HCEC 1CT (cell line): ENCODE measurements at regions not wholly inside any gene's neighbourhood (a gene's known extent, or its start where the extent isn't known, plus 50 kb on each side); places are given as distances from the start of the nearest gene placed in this dataset.

Experiments
- DNase-seq: peaks from one replicate; pipeline ENCODE4 v3.0.0-alpha.2; 2017

DNA sequence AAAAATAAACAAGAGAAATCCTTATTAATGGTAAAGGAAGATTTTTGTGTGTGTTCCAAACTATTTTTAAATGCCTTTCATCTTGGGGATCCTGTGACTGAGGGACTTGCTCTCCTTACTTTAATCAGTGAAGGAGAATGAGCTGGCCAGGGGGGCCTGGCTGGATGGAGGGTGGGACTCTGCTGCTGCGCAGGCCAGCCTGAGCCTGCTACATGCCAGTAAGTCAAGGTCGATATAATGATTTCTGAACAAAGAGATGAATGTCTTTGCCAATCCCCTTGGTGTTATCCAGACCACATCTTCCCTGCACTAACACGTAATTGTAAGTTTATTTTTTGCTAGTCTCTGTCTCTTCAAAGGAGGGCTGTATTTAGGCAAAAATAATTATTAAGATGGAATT, 1679.2 kb upstream of the TENM3 start:
- no peak for DNase-seq

DNA sequence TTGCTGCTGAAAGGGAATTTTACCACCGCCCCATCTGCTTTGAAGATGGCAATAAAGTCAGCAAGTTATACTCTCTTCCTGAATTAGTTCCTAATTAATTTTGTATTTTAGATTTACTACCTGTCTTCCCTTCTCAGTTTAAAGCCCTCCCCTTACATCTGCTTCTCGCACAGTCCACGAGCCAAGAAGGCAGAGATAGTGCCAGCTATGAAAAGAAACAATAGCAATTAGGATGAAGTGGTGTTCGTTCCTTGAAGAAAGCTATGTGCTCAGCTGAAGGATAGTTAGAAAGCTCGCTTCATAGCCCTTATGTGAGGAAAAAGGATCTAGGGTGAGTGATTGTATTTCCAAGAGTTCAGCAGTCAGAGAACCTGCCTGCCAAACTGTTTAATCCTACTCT, 1678.8 kb upstream of the TENM3 start:
- no peak for DNase-seq

DNA sequence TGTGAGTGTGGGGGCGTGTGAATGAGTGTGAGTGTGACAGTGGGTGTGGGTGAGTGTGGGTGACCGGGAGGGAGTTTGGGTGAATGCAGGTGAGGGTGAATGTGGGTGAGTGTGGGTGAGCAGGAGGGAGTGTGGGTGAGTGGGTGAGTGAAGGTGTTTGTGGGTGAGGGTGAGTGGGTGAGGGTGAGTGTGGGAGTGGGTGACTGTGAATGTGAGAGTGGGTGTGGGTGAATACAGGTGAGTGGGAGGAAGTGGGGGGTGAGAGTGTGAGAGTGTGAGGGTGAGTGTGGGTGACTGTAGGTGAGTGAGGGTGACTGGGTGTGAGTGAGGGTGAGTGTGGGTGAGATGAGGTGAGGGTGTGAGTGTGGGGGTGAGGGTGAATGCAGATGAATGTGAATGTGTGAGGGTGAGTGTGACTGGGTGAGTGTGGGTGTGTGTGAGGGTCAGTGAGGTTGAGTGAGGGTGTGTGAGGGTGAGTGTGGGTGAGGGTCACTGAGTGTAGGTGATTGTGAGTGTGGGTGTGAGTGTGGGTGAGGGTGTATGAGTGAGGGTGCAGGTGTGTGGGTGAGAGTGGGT, 1677.3 kb upstream of the TENM3 start:
- DNase-seq = no peak

DNA sequence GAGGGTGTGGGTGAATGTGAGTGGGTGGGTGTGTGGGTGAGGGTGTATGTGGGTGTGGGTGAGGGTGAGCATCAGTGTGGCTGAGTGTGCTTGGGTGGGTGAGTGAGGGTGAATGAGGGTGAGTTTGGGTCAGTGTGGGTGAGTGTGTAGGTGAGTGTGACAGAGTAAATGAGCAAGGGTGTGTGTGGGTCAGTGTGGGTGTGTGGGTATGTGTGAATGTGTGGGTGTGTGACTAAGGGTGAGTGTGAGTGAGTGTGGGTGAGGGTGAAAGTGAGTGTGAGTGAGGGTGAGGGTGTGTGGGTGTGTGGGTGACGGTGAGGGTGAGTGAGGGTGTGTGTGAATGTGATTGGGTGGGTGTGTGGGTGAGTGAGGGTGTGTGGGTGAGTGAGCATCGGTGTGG, 1676.7 kb upstream of the TENM3 start:
- DNase-seq = no peak

DNA sequence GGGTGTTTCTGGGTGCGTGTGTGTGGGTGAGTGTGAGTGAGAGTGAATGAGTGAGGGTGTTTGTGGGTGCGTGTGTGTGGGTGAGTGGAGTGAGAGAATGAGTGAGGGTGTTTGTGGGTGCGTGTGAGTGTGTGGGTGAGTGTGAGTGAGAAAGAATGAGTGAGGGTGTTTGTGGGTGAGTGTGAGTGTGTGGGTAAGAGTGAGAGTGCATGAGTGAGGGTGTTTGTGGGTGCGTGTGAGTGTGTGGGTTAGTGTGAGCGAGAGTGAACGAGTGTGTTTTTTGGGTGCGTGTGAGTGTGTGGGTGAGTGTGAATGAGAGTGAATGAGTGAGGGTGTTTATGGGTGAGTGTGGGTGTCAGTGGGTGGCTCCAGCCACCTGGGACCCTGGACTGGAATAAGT, 1676.1 kb upstream of the TENM3 start:
- no peak for DNase-seq

DNA sequence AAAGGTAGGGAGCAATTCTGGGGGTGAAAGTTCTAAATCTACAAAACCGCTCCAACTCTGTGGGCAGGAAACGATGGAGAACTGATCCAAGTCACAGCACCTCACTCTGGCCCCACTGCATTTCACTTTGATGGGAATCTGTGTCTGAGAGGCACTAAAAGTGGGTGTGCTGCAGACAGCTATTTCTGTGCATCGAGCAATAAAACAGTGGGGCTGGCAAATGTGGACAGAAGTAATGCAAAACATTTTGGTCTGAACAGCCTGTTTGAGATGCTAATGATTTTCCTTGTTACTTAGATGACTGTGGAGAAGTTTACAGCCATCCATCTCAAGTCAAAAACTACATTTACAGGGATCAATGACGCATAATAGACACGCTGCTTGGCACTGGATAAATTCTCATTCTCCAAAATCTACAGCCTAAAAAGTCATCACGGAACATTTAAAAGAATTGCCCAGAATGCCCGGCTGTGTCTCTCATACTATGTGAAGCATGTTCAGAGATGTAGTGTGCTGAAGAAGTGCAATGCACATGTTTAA, 1671.6 kb upstream of the TENM3 start:
- no peak for DNase-seq

DNA sequence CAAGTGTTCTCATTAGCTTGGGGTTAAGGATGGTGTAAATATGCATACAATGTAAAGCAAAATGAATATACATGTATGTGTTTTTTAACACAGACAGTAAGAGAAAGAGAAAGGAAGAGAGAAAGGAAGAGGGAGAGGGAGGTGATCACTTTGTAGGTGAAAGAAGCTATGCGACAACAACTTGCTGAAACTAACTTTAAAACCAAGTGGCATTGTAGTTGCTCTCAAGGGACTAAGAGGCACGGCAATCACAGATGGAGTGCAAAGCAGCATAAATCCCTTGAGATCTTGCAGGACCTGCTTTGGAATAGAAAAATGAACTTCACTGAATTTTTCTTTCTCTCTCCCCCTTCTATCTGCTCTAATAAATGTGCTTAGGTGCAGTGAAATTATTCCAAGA, 1665.0 kb upstream of the TENM3 start:
- DNase-seq = no peak

DNA sequence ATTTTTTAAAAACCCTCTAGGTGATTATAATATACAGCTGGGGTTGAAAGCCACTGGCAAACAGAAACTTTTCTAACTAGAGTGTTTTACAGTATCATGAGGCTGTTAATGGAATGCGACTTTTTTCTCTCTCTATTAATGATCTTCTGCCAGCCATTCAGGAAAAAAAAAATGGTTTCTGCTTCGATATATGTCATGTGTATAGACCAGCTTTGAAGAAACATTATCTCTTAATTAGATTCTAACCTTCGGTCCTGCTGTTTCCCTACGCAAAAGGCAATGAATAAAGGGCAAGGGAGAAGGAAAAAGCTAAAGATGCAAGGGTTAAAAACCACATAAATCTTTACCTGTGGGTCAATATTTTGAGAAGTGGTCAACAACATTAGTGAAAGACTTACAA, 1662.1 kb upstream of the TENM3 start:
- DNase-seq = no peak

DNA sequence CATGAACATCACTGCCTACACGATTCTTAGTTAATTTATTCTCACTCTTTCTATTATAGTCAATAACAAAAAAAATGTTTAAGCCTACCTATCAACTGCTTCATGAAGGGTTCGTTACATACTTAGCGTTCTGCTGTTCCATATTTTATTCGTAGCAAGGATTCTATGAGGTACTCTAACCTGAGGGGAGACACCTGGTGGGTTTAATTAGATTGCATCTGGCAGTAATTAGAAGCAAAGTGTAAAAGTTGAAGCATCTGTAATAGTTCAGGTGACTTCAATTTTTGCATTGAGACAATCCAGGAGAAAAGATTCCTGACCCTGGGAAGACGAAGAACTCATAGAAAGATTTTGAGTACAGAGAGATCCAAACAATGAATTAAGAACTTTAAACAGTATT, 1655.8 kb upstream of the TENM3 start:
- DNase-seq = no peak

DNA sequence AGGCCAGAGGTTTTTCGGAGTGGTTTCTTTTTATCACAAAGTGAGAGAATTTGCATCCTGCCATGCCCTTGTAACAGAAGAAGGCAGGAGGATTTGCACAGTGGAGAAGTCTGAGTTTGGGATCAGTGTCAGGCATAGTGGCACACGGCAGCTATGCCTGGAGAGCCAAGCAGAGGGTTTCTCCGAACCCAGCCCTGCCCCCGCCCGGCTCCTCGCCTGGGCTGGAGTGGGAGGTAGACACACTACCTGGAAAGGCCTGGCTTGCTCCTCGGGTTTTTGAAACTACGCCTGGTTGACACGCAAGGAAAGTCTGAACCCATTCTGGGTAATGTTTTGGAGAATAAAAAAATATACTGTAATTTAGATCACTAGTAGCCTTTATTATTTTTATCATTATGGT, 1653.6 kb upstream of the TENM3 start:
- no peak for DNase-seq

DNA sequence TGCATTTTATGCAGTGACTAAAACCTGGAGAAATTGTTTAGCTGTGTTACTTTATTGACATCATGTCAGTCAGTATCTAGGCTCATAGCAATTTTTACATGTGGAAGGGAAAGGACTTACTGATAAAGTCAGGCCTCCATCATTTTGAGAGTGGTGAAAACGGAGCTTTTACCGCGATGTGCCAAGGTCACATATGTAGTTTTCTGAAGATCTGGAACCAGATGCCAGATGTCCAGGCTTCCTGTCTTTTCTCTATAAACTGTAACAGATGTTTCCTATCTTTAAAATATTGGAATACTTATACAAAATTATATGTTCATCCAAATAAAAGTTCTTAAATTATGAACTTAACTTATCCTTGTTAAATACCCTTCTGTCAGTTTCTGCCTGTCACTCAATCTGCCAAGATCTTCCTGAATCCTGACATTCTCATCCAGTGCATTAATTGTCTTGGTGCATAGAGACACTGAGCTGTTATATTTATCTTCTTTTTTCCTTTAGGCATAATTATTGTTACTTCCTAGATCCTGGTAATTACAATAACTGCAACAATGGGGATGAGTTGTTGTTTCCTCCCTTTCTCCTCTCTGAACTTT, 1646.2 kb upstream of the TENM3 start:
- DNase-seq = no peak

DNA sequence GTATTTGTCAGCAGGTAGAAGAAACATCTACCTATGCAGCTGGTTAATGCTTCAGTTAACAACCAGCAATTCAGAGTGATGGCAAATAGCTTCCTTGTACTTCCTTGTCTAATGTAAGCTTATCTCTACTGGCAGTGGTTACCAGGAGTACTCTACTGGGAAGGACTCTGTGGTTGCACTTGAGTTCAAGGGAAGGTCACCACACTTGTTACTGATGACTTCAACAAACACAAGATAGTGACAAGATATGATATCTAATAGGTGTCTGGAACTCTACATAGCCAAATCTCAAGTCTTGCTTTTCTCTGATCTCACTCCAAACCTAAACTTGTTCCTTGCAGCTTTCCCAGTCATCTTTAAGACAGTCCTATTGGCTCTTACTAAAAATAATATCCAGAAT, 1644.9 kb upstream of the TENM3 start:
- DNase-seq = no peak

DNA sequence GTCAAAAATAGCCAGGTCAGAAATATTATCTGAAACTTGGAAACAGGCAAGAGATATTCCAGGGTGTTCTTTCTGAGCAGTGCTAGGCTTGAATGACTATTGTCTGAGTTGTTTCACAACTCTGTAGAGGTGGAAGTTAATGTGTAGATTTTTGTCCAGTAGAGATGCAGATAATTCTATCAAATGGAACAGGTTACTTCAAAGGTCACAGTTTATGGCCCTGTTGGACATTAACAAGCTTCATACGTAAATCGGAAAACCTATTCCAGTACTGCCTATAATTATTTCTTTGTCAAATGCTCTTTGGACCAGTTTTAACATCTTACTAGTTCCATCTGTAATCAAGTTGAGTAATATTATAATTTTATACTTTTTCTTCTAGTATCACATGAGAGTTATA, 1639.4 kb upstream of the TENM3 start:
- DNase-seq = no peak

DNA sequence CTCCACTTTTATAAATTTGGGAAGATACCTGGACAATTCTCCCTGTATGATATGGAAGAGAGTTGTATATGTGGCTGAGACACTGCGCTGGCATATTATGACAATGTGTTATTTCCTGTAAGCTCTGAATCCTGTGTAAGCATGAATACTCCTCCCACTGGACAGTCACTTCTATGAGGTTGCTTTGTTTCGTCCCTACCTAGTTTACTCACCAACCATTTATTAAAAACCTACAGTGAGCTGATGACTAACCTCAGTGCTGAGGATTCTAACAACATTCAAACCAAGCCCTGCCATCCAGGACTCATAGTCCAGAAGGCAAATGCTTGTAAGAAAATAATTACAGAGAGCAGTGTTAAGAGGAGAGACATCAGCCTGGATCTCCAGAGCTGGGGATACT, 1632.9 kb upstream of the TENM3 start:
- no peak for DNase-seq

DNA sequence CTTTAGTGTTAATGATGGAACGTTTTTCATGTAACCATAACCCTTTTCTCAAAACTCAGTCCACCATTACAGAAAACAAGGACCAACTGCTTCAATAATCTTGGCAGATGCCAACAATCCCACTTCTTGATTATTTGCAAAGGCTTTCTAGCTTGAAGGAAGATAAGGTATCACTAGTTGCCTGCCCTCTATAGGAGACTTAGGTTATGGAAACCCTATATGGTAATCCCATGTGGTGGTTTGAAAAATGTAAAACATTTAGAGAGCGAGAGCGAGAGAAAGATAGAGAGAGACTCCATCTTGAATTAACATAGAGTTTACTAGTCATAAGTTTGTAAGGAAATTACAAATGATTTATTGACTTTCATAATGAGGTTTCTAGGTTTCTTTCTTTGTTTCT, 1627.5 kb upstream of the TENM3 start:
- no peak for DNase-seq

DNA sequence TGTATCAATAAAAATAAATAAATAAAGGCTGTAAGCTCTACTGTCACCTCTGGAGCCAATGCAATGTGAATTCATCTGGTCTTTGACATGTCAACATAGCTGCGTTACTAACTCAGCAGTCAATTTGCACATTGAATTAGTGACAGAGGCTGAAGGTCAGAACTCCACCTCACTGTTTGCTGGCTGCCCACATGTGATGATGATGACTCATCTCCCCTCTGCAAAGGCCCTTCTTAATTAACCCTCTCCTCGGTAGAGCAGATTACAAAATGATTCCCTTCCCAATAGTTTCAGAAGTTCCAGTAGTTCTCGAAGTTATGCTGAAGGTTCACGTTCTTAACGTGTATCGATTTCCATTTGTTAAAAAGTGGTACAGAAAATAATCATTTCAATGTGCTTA, 1626.0 kb upstream of the TENM3 start:
- no peak for DNase-seq

DNA sequence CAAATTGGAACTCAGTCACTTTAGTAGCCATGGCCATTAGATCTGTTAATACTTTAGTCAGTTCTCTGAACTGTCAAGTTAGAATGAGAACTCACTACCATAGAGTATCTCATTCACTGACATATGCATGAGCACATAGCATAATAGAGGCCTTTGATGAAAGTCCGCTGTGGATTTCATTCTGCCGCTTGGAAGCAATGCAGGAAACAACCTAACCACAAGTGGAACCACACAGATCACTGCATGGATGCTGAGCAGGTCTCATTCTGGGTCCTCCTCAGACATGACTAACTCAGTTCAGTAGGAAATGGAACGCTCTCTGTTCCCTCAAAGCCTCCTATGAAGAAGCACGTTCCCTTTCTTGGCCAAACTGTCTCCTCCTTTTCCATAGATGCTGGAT, 1624.8 kb upstream of the TENM3 start:
- DNase-seq = no peak

DNA sequence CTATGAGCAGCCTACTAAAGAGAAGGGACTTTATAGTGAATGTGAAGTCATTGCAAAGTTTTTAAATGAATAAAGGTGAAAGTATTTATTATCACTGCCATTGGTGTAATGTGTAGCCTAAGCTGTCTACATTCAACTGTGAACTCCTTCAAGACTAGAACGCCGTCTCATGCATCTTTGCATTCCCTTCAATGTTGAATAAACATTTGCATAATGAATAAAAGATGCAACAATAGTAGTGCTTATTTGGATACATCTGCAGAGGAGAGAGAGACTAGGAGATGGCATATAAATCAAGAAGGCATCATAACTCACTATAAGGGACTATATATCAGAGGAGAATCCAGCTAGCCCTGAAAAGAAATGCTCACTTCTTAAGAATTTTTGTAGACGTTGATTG, 1623.8 kb upstream of the TENM3 start:
- no peak for DNase-seq

DNA sequence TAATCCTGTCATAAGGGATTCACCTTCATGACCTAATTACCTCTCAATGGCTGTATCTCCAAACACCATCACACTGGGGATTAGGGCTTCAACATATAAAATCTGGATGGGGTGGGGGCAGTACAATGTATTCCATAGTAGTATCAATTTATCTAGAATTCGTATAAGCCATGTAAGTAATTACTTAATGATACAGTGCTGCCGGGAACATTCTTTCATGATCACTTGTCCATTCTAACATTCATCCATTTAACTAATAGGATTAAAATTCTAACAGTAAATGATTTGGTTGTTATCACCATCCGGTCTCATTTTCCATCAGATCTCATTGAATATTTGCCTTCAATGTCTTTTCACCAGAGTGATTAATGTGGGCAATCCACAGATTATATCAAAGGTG, 1620.9 kb upstream of the TENM3 start:
- no peak for DNase-seq

DNA sequence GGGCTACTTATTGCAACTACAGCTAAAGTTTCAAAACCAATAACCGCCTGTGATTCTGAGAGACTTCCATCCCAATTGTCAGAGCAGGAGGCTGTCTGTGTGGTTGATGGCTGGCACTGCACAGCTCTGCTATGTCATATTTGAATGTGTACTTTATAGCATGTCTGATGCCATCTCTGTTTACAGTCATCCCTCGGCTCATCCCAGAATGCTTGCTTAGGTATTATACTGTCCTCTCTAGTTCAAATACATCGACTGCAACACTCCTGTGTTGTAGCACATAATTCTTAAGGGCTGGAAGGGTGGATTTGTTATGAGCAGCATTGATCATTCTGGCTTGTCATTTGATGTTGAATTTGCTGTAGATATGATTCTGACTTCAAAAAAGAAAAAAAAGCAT, 1617.5 kb upstream of the TENM3 start:
- DNase-seq = no peak

DNA sequence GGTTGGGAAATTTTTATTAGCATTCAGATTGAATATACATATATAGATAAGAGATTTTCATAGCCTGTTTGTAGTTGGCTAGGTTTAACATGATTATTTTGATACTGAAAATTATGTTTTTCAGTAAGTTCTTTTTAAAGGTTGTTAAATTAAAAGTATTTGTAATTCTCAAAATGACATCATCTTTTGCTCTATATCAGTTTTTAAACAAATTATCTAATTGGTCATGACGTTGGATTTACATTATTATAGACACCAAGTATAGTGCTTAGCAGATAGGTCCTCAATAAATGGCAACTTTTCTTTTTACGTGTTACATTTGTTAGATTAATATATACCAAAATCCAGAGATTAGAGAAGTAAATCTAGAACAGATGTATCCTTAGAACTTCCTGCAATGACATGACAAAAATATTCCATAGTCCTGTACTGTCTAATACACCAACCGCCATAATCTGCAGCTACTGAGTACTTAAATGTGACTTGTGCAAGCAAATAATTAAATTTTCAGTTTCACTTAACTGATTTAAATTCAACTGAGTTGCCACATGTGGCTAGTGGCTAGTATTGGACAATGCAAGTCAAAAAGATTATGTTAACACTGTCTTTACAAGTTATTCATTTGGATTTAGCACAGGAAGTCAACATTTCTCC, 1613.1 kb upstream of the TENM3 start:
- DNase-seq = no peak

DNA sequence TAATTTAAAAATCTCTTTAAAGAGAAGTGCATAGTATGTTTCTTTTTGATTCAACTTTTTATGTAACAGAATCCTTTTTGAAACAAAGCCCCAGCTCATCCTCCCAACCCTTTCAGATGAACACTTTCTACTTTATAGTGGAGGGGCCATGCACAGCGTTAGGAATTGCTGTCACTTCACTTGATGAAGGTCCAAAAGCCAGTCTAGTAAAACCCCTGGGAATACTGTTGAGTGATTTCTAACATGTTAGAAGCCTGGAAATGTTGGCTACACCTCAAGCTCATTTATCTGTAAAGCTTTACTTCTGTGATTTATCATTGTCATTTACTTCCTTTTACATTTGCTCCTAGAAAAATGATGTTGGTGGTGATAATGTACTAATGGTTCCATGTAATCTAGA, 1608.9 kb upstream of the TENM3 start:
- no peak for DNase-seq

DNA sequence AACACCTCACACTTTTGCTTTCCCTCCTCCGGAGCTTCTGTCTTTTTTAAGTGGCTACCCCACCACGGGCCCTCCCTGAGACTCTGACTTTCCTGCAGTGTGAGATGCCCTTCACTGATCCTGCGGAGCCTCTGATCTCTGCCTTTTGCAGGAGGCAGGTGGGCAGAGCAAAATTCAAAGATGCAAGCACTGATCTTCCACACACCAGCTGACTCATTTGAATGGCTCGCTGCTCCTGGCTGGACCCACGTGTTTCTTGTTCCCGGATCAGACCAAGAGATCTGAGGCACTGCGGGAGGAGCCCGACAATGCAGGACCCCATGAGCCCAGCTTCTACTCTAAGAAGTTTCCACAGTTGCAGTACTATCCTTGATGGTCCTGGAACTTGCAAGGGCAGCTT, 1607.9 kb upstream of the TENM3 start:
- no peak for DNase-seq

DNA sequence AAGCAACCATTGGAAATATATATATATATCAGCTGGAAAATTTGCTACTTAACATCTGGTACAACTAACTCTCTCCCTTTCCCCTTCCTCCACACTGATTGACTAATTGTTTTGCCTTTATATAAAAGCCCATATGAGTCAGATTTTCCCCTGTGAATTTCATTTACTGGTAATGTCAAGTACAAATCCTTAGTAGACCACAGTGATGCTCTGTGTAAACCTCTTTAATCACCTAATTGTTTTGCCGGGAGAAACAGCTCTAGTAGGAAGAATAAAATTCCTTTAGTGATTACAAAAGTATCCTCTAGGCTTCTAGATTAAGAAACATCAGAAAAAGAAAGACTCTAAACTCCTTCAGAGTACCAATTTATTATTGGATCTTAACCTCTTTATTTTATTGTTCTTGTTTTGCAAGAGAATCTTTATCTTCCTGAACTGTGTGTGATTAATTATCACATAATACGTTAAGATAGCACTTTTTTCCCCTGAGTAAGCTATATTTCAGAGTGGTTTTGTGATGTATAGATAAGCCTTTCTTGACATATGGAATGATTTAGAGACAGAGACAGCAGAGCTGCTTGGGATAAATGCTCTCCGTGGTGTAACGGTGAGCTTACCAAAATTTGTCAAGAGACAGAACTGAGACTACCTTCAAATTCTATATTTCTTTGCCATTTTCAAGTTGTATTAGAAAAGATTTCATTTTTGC, 1606.4 kb upstream of the TENM3 start:
- no peak for DNase-seq
